GM12891 (cell line): ENCODE measurements at regions not wholly inside any gene's neighbourhood (a gene's known extent, or its start where the extent isn't known, plus 50 kb on each side); places are given as distances from the start of the nearest gene placed in this dataset.

Experiments
- POLR2A ChIP-seq: IDR thresholded peaks from 2 replicates; pipeline ENCODE4 v1.6.1; 2011; ENCODE audit warnings: low read depth, low read length, control low read depth
- POLR2AphosphoS5 ChIP-seq: IDR thresholded peaks from 2 replicates; pipeline ENCODE4 v1.6.1; 2011; ENCODE audit warnings: low read depth, low read length, control low read depth
- SPI1 ChIP-seq: IDR thresholded peaks from 2 replicates; pipeline ENCODE4 v1.6.1; 2011; ENCODE audit warnings: low read depth, low read length, control low read depth
- TAF1 ChIP-seq: IDR thresholded peaks from 2 replicates; pipeline ENCODE4 v1.6.1; 2011; ENCODE audit warnings: low read depth, low read length, control low read depth

DNA sequence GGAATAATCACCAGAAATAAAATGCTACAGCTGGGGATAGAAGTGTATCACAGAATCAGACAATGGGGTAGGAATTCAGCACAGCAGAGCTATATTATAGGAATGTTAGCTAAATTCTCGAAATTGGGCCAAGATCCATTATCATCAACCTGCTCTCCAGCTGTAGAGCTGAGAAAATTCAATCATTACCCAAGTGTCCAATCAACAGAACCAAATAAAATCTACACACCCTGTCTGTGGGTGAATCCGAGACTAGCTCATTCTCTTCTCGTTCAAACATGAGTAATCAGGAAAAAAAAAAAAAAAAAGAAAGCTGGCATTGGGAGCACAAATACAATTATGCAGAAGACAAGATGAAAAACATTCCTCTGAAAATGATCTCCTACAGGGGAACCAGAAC lies 119.2 kb downstream of the CDC7 start:
- TF ChIP-seq POLR2A (no peak), TAF1 (no peak), POLR2AphosphoS5 (no peak), SPI1 (no peak)
